GM19372 (cell line): ENCODE measurements at regions not wholly inside any gene's neighbourhood (a gene's known extent, or its start where the extent isn't known, plus 50 kb on each side); places are given as distances from the start of the nearest gene placed in this dataset.

Experiments used
- ATAC-seq: cut with Tn5 transposase; IDR thresholded peaks from one replicate; pipeline ENCODE4 v1.9.1; 2021; ENCODE audit warnings: mild to moderate bottlenecking, low read depth, moderate library complexity; ENCODE audit not compliant: unreplicated experiment

GRCh38 chr3:118011910-118012309, 1022.7 kb downstream of the IGSF11 start:
- ATAC-seq = no peak

- ATAC-seq = no peak
These were observed 1005.6 kb downstream of the IGSF11 start for GRCh38 chr3:118029049-118029448.

GRCh38 chr3:118036215-118036614, 998.4 kb downstream of the IGSF11 start:
- ATAC-seq = no peak

GRCh38 chr3:118055381-118055780, 979.3 kb downstream of the IGSF11 start:
- ATAC-seq = no peak

- no peak for ATAC-seq
These were observed 977.6 kb downstream of the IGSF11 start for GRCh38 chr3:118057086-118057485.

GRCh38 chr3:118059096-118059495, 975.5 kb downstream of the IGSF11 start:
- ATAC-seq = no peak

- ATAC-seq = no peak
These were observed 967.2 kb downstream of the IGSF11 start for GRCh38 chr3:118067439-118067838.

GRCh38 chr3:118075873-118076272, 958.8 kb downstream of the IGSF11 start:
- no peak for ATAC-seq

- ATAC-seq = no peak
These were observed 957.3 kb downstream of the IGSF11 start for GRCh38 chr3:118077332-118077731.

- no peak for ATAC-seq
These were observed 953.8 kb downstream of the IGSF11 start for GRCh38 chr3:118080889-118081288.

GRCh38 chr3:118088696-118089095, 946.0 kb downstream of the IGSF11 start:
- no peak for ATAC-seq

GRCh38 chr3:118089563-118089962, 945.1 kb downstream of the IGSF11 start:
- no peak for ATAC-seq

GRCh38 chr3:118097226-118097625, 937.4 kb downstream of the IGSF11 start:
- no peak for ATAC-seq

- ATAC-seq = no peak
These were observed 937.0 kb downstream of the IGSF11 start for GRCh38 chr3:118097660-118098059.

GRCh38 chr3:118098827-118099226, 935.8 kb downstream of the IGSF11 start:
- no peak for ATAC-seq

GRCh38 chr3:118101891-118102290, 932.8 kb downstream of the IGSF11 start:
- no peak for ATAC-seq

- no peak for ATAC-seq
These were observed 931.9 kb downstream of the IGSF11 start for GRCh38 chr3:118102737-118103136.

GRCh38 chr3:118108201-118108600, 926.4 kb downstream of the IGSF11 start:
- no peak for ATAC-seq

- ATAC-seq = no peak
These were observed 925.9 kb downstream of the IGSF11 start for GRCh38 chr3:118108769-118109168.

GRCh38 chr3:118110211-118110610, 924.4 kb downstream of the IGSF11 start:
- no peak for ATAC-seq

GRCh38 chr3:118116991-118117390, 917.7 kb downstream of the IGSF11 start:
- ATAC-seq = no peak

GRCh38 chr3:118126751-118127150, 907.9 kb downstream of the IGSF11 start:
- no peak for ATAC-seq

GRCh38 chr3:118127992-118128391, 906.7 kb downstream of the IGSF11 start:
- ATAC-seq = no peak
